ENCODE measurements at regions not wholly inside any gene's neighbourhood (a gene's known extent, or its start where the extent isn't known, plus 50 kb on each side); places are given as distances from the start of the nearest gene placed in this dataset.

DNA sequence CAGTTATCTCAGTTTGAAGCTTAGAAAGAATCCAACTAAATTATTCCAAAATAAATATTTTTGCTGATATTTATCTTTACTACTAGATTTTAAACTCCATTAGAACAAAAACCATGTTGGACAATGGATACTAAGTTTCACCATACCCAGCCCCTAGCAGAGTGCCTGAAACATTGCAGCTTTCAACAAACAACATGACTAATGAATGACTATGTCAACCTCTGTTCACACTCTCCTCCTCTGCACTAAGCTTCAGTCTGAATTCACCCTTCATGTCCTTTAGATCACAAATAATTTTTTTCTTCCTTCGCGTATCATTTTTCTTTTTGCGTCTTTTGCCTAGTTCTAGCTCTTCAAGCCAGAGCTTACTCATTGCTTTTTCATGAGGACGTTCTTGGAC lies 315.2 kb downstream of the PCDH10 start:
- Histone ChIP-seq H3K79me2 (no peaks in the 10 kb centered on the region), H3K9ac (no peak overlapping the region), H3K27me3 (ENCODE audit: control insufficient read depth, insufficient read depth, low read length) (no peaks in the 10 kb centered on the region), H3K36me3 (ENCODE audit: control insufficient read depth, insufficient read depth, low read length) (no peaks in the 10 kb centered on the region), H2AFZ (no peak overlapping the region), H3K4me2 (ENCODE audit: low read length) (no peak overlapping the region), H3K4me1 (no peaks in the 10 kb centered on the region), H3K27ac (no peak overlapping the region), H3K4me3 (ENCODE audit: low read depth, low read length) (no peak overlapping the region), H3K9me3 (ENCODE audit: control insufficient read depth, low read length) (no peaks in the 10 kb centered on the region)
- TF ChIP-seq, protein P1, sequence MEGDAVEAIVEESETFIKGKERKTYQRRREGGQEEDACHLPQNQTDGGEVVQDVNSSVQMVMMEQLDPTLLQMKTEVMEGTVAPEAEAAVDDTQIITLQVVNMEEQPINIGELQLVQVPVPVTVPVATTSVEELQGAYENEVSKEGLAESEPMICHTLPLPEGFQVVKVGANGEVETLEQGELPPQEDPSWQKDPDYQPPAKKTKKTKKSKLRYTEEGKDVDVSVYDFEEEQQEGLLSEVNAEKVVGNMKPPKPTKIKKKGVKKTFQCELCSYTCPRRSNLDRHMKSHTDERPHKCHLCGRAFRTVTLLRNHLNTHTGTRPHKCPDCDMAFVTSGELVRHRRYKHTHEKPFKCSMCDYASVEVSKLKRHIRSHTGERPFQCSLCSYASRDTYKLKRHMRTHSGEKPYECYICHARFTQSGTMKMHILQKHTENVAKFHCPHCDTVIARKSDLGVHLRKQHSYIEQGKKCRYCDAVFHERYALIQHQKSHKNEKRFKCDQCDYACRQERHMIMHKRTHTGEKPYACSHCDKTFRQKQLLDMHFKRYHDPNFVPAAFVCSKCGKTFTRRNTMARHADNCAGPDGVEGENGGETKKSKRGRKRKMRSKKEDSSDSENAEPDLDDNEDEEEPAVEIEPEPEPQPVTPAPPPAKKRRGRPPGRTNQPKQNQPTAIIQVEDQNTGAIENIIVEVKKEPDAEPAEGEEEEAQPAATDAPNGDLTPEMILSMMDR (IDR thresholded peaks at IDR 0.05): no peak

DNA sequence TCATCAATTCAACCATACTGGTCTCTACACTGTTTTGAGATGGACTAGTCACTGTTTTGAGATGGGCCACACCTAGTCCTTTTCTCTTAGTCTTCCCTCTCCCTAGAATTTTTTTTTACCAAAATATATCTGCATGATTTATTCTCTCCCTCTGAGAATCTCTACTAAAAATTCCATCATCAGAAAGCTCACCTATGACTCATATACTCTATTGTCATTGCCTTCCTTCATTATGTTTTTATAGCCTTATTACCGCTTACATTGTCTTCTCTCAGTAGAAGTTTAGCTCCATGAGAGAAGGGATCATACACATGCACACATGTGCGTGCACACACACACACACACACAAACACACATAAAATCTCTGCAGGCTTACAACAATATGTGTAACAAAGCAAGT lies 303.6 kb downstream of the PCDH10 start:
- Histone ChIP-seq H3K4me3 (ENCODE audit: low read depth, low read length) (no peak overlapping the region), H3K9ac (no peak overlapping the region), H3K4me2 (ENCODE audit: low read length) (no peak overlapping the region), H2AFZ (no peak overlapping the region), H3K36me3 (ENCODE audit: control insufficient read depth, insufficient read depth, low read length) (no peaks in the 10 kb centered on the region), H3K27me3 (ENCODE audit: control insufficient read depth, insufficient read depth, low read length) (no peaks in the 10 kb centered on the region), H3K27ac (no peak overlapping the region), H3K4me1 (no peaks in the 10 kb centered on the region), H3K79me2 (no peaks in the 10 kb centered on the region), H3K9me3 (ENCODE audit: control insufficient read depth, low read length) (no peaks in the 10 kb centered on the region)
- TF ChIP-seq, protein P1 (IDR thresholded peaks at IDR 0.05): no peak

DNA sequence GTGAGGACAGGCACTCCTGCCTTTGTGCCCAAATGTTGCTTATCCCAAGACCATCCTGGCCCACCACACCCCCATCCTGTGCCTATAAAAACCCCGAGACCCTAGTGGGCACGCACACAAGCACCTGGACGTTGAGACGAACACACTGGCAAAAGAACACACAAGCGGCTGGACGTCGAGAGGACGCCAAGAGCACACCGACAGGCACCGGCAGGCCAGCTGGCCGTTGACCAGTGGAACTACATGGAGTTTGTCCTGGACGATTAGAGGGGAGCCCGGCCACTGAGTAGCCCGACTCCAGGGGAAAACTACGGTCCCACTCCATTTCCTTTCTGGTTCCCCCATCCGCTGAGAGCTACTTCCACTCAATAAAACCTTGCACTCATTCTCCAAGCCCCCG lies 301.7 kb downstream of the PCDH10 start:
- Histone ChIP-seq H3K4me2 (ENCODE audit: low read length) (no peak overlapping the region), H3K9me3 (ENCODE audit: control insufficient read depth, low read length) (no peaks in the 10 kb centered on the region), H3K9ac (no peak overlapping the region), H3K27ac (no peak overlapping the region), H3K27me3 (ENCODE audit: control insufficient read depth, insufficient read depth, low read length) (no peaks in the 10 kb centered on the region), H3K4me1 (no peaks in the 10 kb centered on the region), H3K4me3 (ENCODE audit: low read depth, low read length) (no peak overlapping the region), H3K79me2 (no peaks in the 10 kb centered on the region), H2AFZ (no peak overlapping the region), H3K36me3 (ENCODE audit: control insufficient read depth, insufficient read depth, low read length) (no peaks in the 10 kb centered on the region)
- TF ChIP-seq, protein P1 (IDR thresholded peaks at IDR 0.05): no peak

DNA sequence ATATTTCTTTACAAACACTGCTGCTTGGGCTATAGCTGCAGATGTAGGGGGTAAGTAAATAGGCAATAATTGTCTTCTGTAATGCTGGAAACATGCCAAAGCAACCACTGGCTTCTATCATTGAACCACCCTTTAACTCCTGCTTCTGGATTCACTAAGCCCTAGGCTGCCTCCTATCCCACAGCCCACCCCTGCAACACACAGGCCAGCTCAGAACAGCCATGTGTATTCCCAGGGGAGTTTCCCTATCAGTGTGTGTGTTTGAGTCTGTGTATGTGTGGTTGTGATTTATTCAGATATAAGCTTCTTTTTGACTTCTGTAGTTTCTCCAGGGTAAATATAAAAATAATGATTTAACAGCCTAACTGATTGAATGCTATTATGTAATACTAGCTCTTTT lies 291.3 kb downstream of the PCDH10 start:
- Histone ChIP-seq H3K36me3 (ENCODE audit: control insufficient read depth, insufficient read depth, low read length) (no peaks in the 10 kb centered on the region), H3K4me2 (ENCODE audit: low read length) (no peak overlapping the region), H3K27ac (no peak overlapping the region), H3K9me3 (ENCODE audit: control insufficient read depth, low read length) (no peaks in the 10 kb centered on the region), H2AFZ (no peak overlapping the region), H3K4me1 (no peaks in the 10 kb centered on the region), H3K27me3 (ENCODE audit: control insufficient read depth, insufficient read depth, low read length) (no peaks in the 10 kb centered on the region), H3K79me2 (no peaks in the 10 kb centered on the region), H3K9ac (no peak overlapping the region), H3K4me3 (ENCODE audit: low read depth, low read length) (no peak overlapping the region)
- TF ChIP-seq, protein P1 (IDR thresholded peaks at IDR 0.05): no peak

DNA sequence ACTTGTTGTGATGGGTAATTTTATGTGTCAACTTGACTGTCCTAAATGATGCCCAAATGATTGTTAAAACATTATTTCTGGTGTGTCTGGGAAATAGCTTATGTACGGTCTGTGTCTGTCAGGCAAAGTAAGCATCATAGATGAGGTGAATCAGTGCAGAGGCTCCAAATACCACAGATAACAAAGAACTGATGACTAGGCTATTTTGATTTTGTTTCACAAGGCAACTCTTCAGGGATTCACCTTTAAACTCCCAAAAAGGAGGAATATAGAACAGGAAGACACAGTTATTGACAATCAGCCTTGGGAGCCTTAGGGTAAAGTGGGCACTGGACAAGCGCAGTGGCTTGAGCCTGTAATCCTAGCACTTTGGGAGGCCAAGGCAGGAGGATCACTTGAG lies 290.7 kb downstream of the PCDH10 start:
- no peak overlapping the region for H3K9ac ChIP-seq
- no peak overlapping the region for H3K27ac ChIP-seq
- TF ChIP-seq, protein P1 (IDR thresholded peaks at IDR 0.05): no peak
- H3K9me3 ChIP-seq (ENCODE audit: control insufficient read depth, low read length): no peaks in the 10 kb centered on the region
- no peaks in the 10 kb centered on the region for H3K4me1 ChIP-seq
- no peak overlapping the region for H3K4me2 ChIP-seq (ENCODE audit: low read length)
- H3K27me3 ChIP-seq (ENCODE audit: control insufficient read depth, insufficient read depth, low read length): no peaks in the 10 kb centered on the region
- no peaks in the 10 kb centered on the region for H3K79me2 ChIP-seq
- no peak overlapping the region for H2AFZ ChIP-seq
- no peak overlapping the region for H3K4me3 ChIP-seq (ENCODE audit: low read depth, low read length)
- no peaks in the 10 kb centered on the region for H3K36me3 ChIP-seq (ENCODE audit: control insufficient read depth, insufficient read depth, low read length)
